Endothelial cell of umbilical vein (primary cell): ENCODE measurements at regions not wholly inside any gene's neighbourhood (a gene's known extent, or its start where the extent isn't known, plus 50 kb on each side); places are given as distances from the start of the nearest gene placed in this dataset.

ENCODE experiments used
- BruUV-seq: library from RNA; stranded (reverse); fragments of 400-500 nt; replicated peaks from 2 replicates; lab custom pipeline; 2021; lab: Mats Ljungman, UMichigan
- CTCF ChIA-PET: fragments of 300-600, 350-600 bp; sonication (Branson Sonifier 250); formaldehyde crosslinking; loops from one replicate; lab custom pipeline; 2021; ENCODE audit warnings: antibody characterized with exemption, inconsistent platforms; lab: Charles Lee
- POLR2A ChIA-PET: fragments of 300-600, 350-600 bp; sonication (Branson Sonifier 250); formaldehyde crosslinking; loops from one replicate; lab custom pipeline; 2021; ENCODE audit warnings: antibody characterized with exemption, inconsistent platforms; lab: Charles Lee
- DNase-seq: peaks from one replicate; pipeline ENCODE4 v3.0.0-alpha.2; 2011; ENCODE audit warnings: low read depth, low spot score
- FAIRE-seq: peaks from 2 replicates; lab custom pipeline; 2011; peaks lifted over from hg19 to GRCh38; lab: Jason Lieb, UNC
- H2AFZ ChIP-seq: 2 replicates; pipeline ENCODE4 v1.6.0; 2012; ENCODE audit warnings: low read depth, low read length, control low read depth, inconsistent platforms
- H3K27ac ChIP-seq: 2 replicates; pipeline ENCODE4 v1.5.1; 2011; ENCODE audit warnings: low read depth, mild to moderate bottlenecking, control low read depth, low read length, moderate library complexity; ENCODE audit not compliant: insufficient read depth
- H3K27me3 ChIP-seq, 2 experiments: 2 replicates each; pipeline versions ENCODE4 v1.6.0 to v1.6.1; 2011; ENCODE audit warnings: low read length in 2 of 2, mixed read lengths in 1 of 2; ENCODE audit not compliant: control insufficient read depth in 2 of 2, insufficient read depth in 2 of 2
- H3K36me3 ChIP-seq, 2 experiments: 2 replicates in 1 of 2; 3 replicates in 1 of 2; pipeline ENCODE4 v1.5.1; 2011; ENCODE audit warnings: low read length in 2 of 2, mild to moderate bottlenecking in 1 of 2, moderate library complexity in 1 of 2; ENCODE audit not compliant: control insufficient read depth in 2 of 2, insufficient read depth in 2 of 2; ENCODE audit errors: extremely low read depth in 1 of 2
- H3K4me1 ChIP-seq: 3 replicates; pipeline ENCODE4 v1.5.1; 2011; ENCODE audit warnings: mild to moderate bottlenecking, low read length; ENCODE audit not compliant: control insufficient read depth, insufficient read depth; ENCODE audit errors: extremely low read depth
- H3K4me2 ChIP-seq: 2 replicates; pipeline ENCODE4 v1.6.1; 2011; ENCODE audit warnings: low read length, control low read depth, mixed read lengths; ENCODE audit not compliant: insufficient read depth
- H3K4me3 ChIP-seq, 3 experiments: fragments of 200-600 bp in 1 of 3; sonication (generic), shearing (Covaris generic) in 1 of 3; replicated peaks in 1 of 3; 2 replicates each; pipeline ENCODE4 v1.5.1; 2011 to 2016; ENCODE audit warnings: control low read depth in 3 of 3, low read length in 3 of 3, mild to moderate bottlenecking in 2 of 3, inconsistent platforms in 1 of 3, low read depth in 1 of 3, moderate library complexity in 1 of 3; ENCODE audit not compliant: insufficient read depth in 1 of 3
- H3K79me2 ChIP-seq: 2 replicates; pipeline ENCODE4 v1.6.0; 2012; ENCODE audit warnings: low read length, inconsistent platforms; ENCODE audit not compliant: control insufficient read depth, insufficient read depth
- H3K9ac ChIP-seq: replicated peaks from 2 replicates; pipeline ENCODE3; 2011; ENCODE audit warnings: low read length, control low read depth; ENCODE audit not compliant: insufficient read depth; ENCODE audit errors: extremely low read depth
- H3K9me1 ChIP-seq: replicated peaks from 3 replicates; pipeline ENCODE4 v1.6.0; 2011; ENCODE audit warnings: mild to moderate bottlenecking, low read length; ENCODE audit not compliant: control insufficient read depth, insufficient read depth; ENCODE audit errors: extremely low read depth
- H3K9me3 ChIP-seq: replicated peaks from 2 replicates; pipeline ENCODE4 v1.5.1; 2012; ENCODE audit warnings: low read length, inconsistent platforms; ENCODE audit not compliant: control insufficient read depth, insufficient read depth
- H4K20me1 ChIP-seq: replicated peaks from 2 replicates; pipeline ENCODE3; 2011; ENCODE audit warnings: mild to moderate bottlenecking, low read length; ENCODE audit not compliant: control insufficient read depth, insufficient read depth; ENCODE audit errors: extremely low read depth
- EZH2 ChIP-seq: IDR thresholded peaks from 2 replicates; pipeline ENCODE4 v1.6.1; 2012; ENCODE audit warnings: borderline replicate concordance, low read depth, mild to moderate bottlenecking, moderate library complexity, low read length, inconsistent platforms; ENCODE audit not compliant: severe bottlenecking
- FOS ChIP-seq: IDR thresholded peaks from 2 replicates; pipeline ENCODE4 v1.6.1; 2011; ENCODE audit warnings: mild to moderate bottlenecking, low read length, moderate library complexity, borderline replicate concordance; ENCODE audit not compliant: insufficient read depth
- POLR2A ChIP-seq: IDR thresholded peaks from 2 replicates; pipeline ENCODE4 v1.6.1; 2012; ENCODE audit warnings: low read depth, mild to moderate bottlenecking, control low read depth, low read length
- POLR2AphosphoS5 ChIP-seq: IDR thresholded peaks from 2 replicates; pipeline ENCODE4 v1.6.1; 2012; ENCODE audit warnings: low read depth, mild to moderate bottlenecking, control low read depth, low read length, moderate library complexity; ENCODE audit not compliant: insufficient read depth
- dilution Hi-C: fragments of 300-500 bp; cut with MboI; formaldehyde crosslinking; loops from one replicate; pipeline ENCODE4 v1.15.0; 2019; ENCODE audit warnings: low sequenced_read_pairs; ENCODE audit not compliant: extremely low pct_ligation_motif_present
- intact Hi-C: fragments of 100-400 bp; cut with micrococcal nuclease; formaldehyde crosslinking; loops from one replicate; pipeline ENCODE4 v1.10.0; 2022

DNA sequence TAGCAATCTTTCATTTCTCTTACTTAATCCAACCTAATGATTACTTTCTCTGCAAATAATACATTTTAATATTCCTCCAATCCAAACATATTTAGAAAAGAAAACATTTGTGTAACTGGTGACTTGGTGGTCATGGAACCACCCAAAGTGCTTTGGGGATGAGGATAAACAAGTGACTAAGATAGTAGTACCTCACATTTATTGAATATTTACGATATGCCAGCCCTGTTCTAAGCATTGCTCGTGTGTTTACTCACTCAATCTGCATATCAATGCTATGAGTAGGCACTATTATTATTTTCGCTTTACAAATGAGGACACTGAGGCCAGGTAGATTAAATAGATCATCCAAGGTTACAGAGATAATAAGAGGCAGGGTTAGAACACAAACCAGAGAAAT, 189.5 kb downstream of the SHOX2 start:
- Histone ChIP-seq H3K36me3 (no peaks in the 10 kb centered on the region), H3K9me3 (no peaks in the 10 kb centered on the region), H3K4me3 (no peak overlapping the region), H3K9ac (no peak overlapping the region), H4K20me1 (no peaks in the 10 kb centered on the region), H3K27ac (no peak overlapping the region), H3K79me2 (no peaks in the 10 kb centered on the region), H2AFZ (no peak overlapping the region), H3K27me3 (no peaks in the 10 kb centered on the region), H3K4me2 (no peak overlapping the region), H3K4me1 (no peaks in the 10 kb centered on the region), H3K9me1 (no peaks in the 10 kb centered on the region)
- DNase-seq: no peak
- CTCF ChIA-PET: no interaction called here
- TF ChIP-seq POLR2AphosphoS5: no peak
- POLR2A ChIA-PET: no interaction called here
- intact Hi-C loops: no loop called here
- no TSS peak for BruUV-seq
- dilution Hi-C loops: no loop called here
- no peak for FAIRE-seq

DNA sequence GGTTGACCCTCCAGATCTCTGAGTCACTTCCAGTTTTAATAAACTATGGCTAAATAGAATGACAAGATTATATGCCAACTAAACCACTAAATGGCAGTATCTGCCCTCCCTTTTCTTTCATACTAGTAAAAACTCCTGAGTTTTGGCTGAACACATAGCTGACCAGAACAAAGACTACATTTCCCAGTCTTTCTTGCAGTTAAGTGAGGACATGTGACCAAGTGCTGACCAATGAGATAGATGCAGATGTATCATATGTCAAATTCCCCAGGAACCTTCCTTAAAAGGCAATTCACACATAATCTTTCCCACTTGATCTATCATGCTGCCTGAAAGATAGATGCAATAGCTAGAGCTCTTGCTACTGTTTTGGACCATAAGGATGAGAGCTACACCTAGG, 191.3 kb downstream of the SHOX2 start:
- CTCF ChIA-PET: interaction anchor here (1.4 kb wide), 1 partner anchor 520 kb away, joined by 3 read pairs; no protein-coding TSS in a partner anchor
- no peaks in the 10 kb centered on the region for H4K20me1 ChIP-seq
- intact Hi-C loops: no loop called here
- no TSS peak for BruUV-seq
- H2AFZ ChIP-seq: no peak overlapping the region
- H3K4me2 ChIP-seq: no peak overlapping the region
- no peak overlapping the region for H3K4me3 ChIP-seq
- TF ChIP-seq FOS (no peak), POLR2A (no peak), EZH2 (no peak)
- H3K27ac ChIP-seq: no peak overlapping the region
- no peaks in the 10 kb centered on the region for H3K9me3 ChIP-seq
- no peak overlapping the region for H3K9ac ChIP-seq
- POLR2A ChIA-PET: no interaction called here
- H3K79me2 ChIP-seq: no peaks in the 10 kb centered on the region
- no peaks in the 10 kb centered on the region for H3K36me3 ChIP-seq
- dilution Hi-C loops: no loop called here
- H3K27me3 ChIP-seq: no peaks in the 10 kb centered on the region
- H3K9me1 ChIP-seq: no peaks in the 10 kb centered on the region
- FAIRE-seq (no peak), DNase-seq (no peak)
- H3K4me1 ChIP-seq: no peaks in the 10 kb centered on the region
